ENCODE measurements at regions not wholly inside any gene's neighbourhood (a gene's known extent, or its start where the extent isn't known, plus 50 kb on each side); places are given as distances from the start of the nearest gene placed in this dataset.
A peak's percentile ranks its signal among the peaks of the same experiment; 100 is the strongest.

GRCh38 chr2:38509947-38510326 lies 92.8 kb downstream of the HNRNPLL start:
- H3K27ac ChIP-seq (ENCODE audit: low read length), result peak overlapping the region; percentile 60
- H3K36me3 ChIP-seq (ENCODE audit: control insufficient read depth in 1 of 2, insufficient read depth in 2 of 2, low read length in 2 of 2), result no peaks in the 10 kb centered on the region
- H3K4me1 ChIP-seq (ENCODE audit: control insufficient read depth in 1 of 2, insufficient read depth in 2 of 2, low read length in 2 of 2), result peaks cover 5 to 15% of the 10 kb centered on the region in 2 donors
- no peak overlapping the region for H3K4me3 ChIP-seq (ENCODE audit: low read depth in 1 of 2, low read length in 2 of 2)
- no peaks in the 10 kb centered on the region for H3K9me3 ChIP-seq (ENCODE audit: control insufficient read depth in 1 of 2, low read length in 2 of 2)
- no peaks in the 10 kb centered on the region for H3K27me3 ChIP-seq (ENCODE audit: low read depth, low read length)

GRCh38 chr2:38509314-38509946 lies 93.3 kb downstream of the HNRNPLL start:
- Histone ChIP-seq H3K4me3 (ENCODE audit: low read depth in 1 of 2, low read length in 2 of 2) (no peak overlapping the region), H3K27ac (ENCODE audit: low read length) (peak overlapping the region; percentile 60), H3K4me1 (ENCODE audit: control insufficient read depth in 1 of 2, insufficient read depth in 2 of 2, low read length in 2 of 2) (peaks cover 5 to 15% of the 10 kb centered on the region in 2 donors), H3K27me3 (ENCODE audit: low read depth, low read length) (no peaks in the 10 kb centered on the region), H3K9me3 (ENCODE audit: control insufficient read depth in 1 of 2, low read length in 2 of 2) (no peaks in the 10 kb centered on the region), H3K36me3 (ENCODE audit: control insufficient read depth in 1 of 2, insufficient read depth in 2 of 2, low read length in 2 of 2) (no peaks in the 10 kb centered on the region)

GRCh38 chr2:38508311-38509039 lies 94.3 kb downstream of the HNRNPLL start:
- Histone ChIP-seq H3K9me3 (ENCODE audit: control insufficient read depth in 1 of 2, low read length in 2 of 2) (no peaks in the 10 kb centered on the region), H3K36me3 (ENCODE audit: control insufficient read depth in 1 of 2, insufficient read depth in 2 of 2, low read length in 2 of 2) (no peaks in the 10 kb centered on the region), H3K4me1 (ENCODE audit: control insufficient read depth in 1 of 2, insufficient read depth in 2 of 2, low read length in 2 of 2) (peaks cover 5 to 15% of the 10 kb centered on the region in 2 donors), H3K4me3 (ENCODE audit: low read depth in 1 of 2, low read length in 2 of 2) (no peak overlapping the region), H3K27ac (ENCODE audit: low read length) (peak overlapping the region; percentile 60), H3K27me3 (ENCODE audit: low read depth, low read length) (no peaks in the 10 kb centered on the region)

- no peak overlapping the region for H3K4me3 ChIP-seq (ENCODE audit: low read depth in 1 of 2, low read length in 2 of 2)
- peaks cover 5 to 15% of the 10 kb centered on the region in 2 donors for H3K4me1 ChIP-seq (ENCODE audit: control insufficient read depth in 1 of 2, insufficient read depth in 2 of 2, low read length in 2 of 2)
- H3K36me3 ChIP-seq (ENCODE audit: control insufficient read depth in 1 of 2, insufficient read depth in 2 of 2, low read length in 2 of 2), result no peaks in the 10 kb centered on the region
- no peak overlapping the region for H3K27ac ChIP-seq (ENCODE audit: low read length)
- no peaks in the 10 kb centered on the region for H3K27me3 ChIP-seq (ENCODE audit: low read depth, low read length)
- no peaks in the 10 kb centered on the region for H3K9me3 ChIP-seq (ENCODE audit: control insufficient read depth in 1 of 2, low read length in 2 of 2)
Measured at GRCh38 chr2:38507712-38508111, 95.0 kb downstream of the HNRNPLL start.

- Histone ChIP-seq H3K9me3 (ENCODE audit: control insufficient read depth in 1 of 2, low read length in 2 of 2) (peaks cover 0 to 9% of the 10 kb centered on the region in 2 donors), H3K27me3 (ENCODE audit: low read depth, low read length) (no peaks in the 10 kb centered on the region), H3K4me1 (ENCODE audit: control insufficient read depth in 1 of 2, insufficient read depth in 2 of 2, low read length in 2 of 2) (peaks cover 5 to 15% of the 10 kb centered on the region in 2 donors), H3K4me3 (ENCODE audit: low read depth in 1 of 2, low read length in 2 of 2) (no peak overlapping the region), H3K27ac (ENCODE audit: low read length) (peak overlapping the region; percentile 69), H3K36me3 (ENCODE audit: control insufficient read depth in 1 of 2, insufficient read depth in 2 of 2, low read length in 2 of 2) (no peaks in the 10 kb centered on the region)
Measured at GRCh38 chr2:38505779-38506178, 96.9 kb downstream of the HNRNPLL start.

- Histone ChIP-seq H3K4me1 (ENCODE audit: control insufficient read depth in 1 of 2, insufficient read depth in 2 of 2, low read length in 2 of 2) (peaks cover 9 to 17% of the 10 kb centered on the region in 2 donors), H3K9me3 (ENCODE audit: control insufficient read depth in 1 of 2, low read length in 2 of 2) (peaks cover 0 to 9% of the 10 kb centered on the region in 2 donors), H3K36me3 (ENCODE audit: control insufficient read depth in 1 of 2, insufficient read depth in 2 of 2, low read length in 2 of 2) (no peaks in the 10 kb centered on the region), H3K4me3 (ENCODE audit: low read depth in 1 of 2, low read length in 2 of 2) (no peak overlapping the region), H3K27ac (ENCODE audit: low read length) (no peak overlapping the region), H3K27me3 (ENCODE audit: low read depth, low read length) (no peaks in the 10 kb centered on the region)
Measured at GRCh38 chr2:38504169-38504568, 98.6 kb downstream of the HNRNPLL start.

- peaks cover 0 to 16% of the 10 kb centered on the region in 2 donors for H3K4me1 ChIP-seq (ENCODE audit: control insufficient read depth in 1 of 2, insufficient read depth in 2 of 2, low read length in 2 of 2)
- H3K9me3 ChIP-seq (ENCODE audit: control insufficient read depth in 1 of 2, low read length in 2 of 2), result peaks cover 0 to 9% of the 10 kb centered on the region in 2 donors
- no peaks in the 10 kb centered on the region for H3K36me3 ChIP-seq (ENCODE audit: control insufficient read depth in 1 of 2, insufficient read depth in 2 of 2, low read length in 2 of 2)
- H3K27me3 ChIP-seq (ENCODE audit: low read depth, low read length), result no peaks in the 10 kb centered on the region
- no peak overlapping the region for H3K27ac ChIP-seq (ENCODE audit: low read length)
- no peak overlapping the region for H3K4me3 ChIP-seq (ENCODE audit: low read depth in 1 of 2, low read length in 2 of 2)
Measured at GRCh38 chr2:38502107-38502506, 100.6 kb downstream of the HNRNPLL start.

GRCh38 chr2:38500283-38500634 lies 102.5 kb downstream of the HNRNPLL start:
- H3K36me3 ChIP-seq (ENCODE audit: control insufficient read depth in 1 of 2, insufficient read depth in 2 of 2, low read length in 2 of 2), result no peaks in the 10 kb centered on the region
- H3K4me1 ChIP-seq (ENCODE audit: control insufficient read depth in 1 of 2, insufficient read depth in 2 of 2, low read length in 2 of 2), result peaks cover 0 to 21% of the 10 kb centered on the region in 2 donors
- no peaks in the 10 kb centered on the region for H3K27me3 ChIP-seq (ENCODE audit: low read depth, low read length)
- peaks cover 0 to 9% of the 10 kb centered on the region in 2 donors for H3K9me3 ChIP-seq (ENCODE audit: control insufficient read depth in 1 of 2, low read length in 2 of 2)
- peak overlapping the region; percentile 32 for H3K27ac ChIP-seq (ENCODE audit: low read length)
- H3K4me3 ChIP-seq (ENCODE audit: low read depth in 1 of 2, low read length in 2 of 2), result no peak overlapping the region

- Histone ChIP-seq H3K27ac (ENCODE audit: low read length) (peak overlapping the region; percentile 32), H3K4me1 (ENCODE audit: control insufficient read depth in 1 of 2, insufficient read depth in 2 of 2, low read length in 2 of 2) (peaks cover 0 to 21% of the 10 kb centered on the region in 2 donors), H3K4me3 (ENCODE audit: low read depth in 1 of 2, low read length in 2 of 2) (no peak overlapping the region)
Measured at GRCh38 chr2:38499548-38500282, 103.0 kb downstream of the HNRNPLL start.

GRCh38 chr2:38498045-38498481 lies 104.7 kb downstream of the HNRNPLL start:
- Histone ChIP-seq H3K4me3 (ENCODE audit: low read depth in 1 of 2, low read length in 2 of 2) (no peak overlapping the region), H3K4me1 (ENCODE audit: control insufficient read depth in 1 of 2, insufficient read depth in 2 of 2, low read length in 2 of 2) (peaks cover 0 to 21% of the 10 kb centered on the region in 2 donors), H3K9me3 (ENCODE audit: control insufficient read depth in 1 of 2, low read length in 2 of 2) (peaks cover 0 to 9% of the 10 kb centered on the region in 2 donors), H3K27ac (ENCODE audit: low read length) (no peak overlapping the region), H3K27me3 (ENCODE audit: low read depth, low read length) (no peaks in the 10 kb centered on the region), H3K36me3 (ENCODE audit: control insufficient read depth in 1 of 2, insufficient read depth in 2 of 2, low read length in 2 of 2) (no peaks in the 10 kb centered on the region)

More at GRCh38 chr2:38499548-38500282, 103.0 kb downstream of the HNRNPLL start:
- Histone ChIP-seq H3K9me3 (ENCODE audit: control insufficient read depth in 1 of 2, low read length in 2 of 2) (peaks cover 0 to 9% of the 10 kb centered on the region in 2 donors), H3K27me3 (ENCODE audit: low read depth, low read length) (no peaks in the 10 kb centered on the region), H3K36me3 (ENCODE audit: control insufficient read depth in 1 of 2, insufficient read depth in 2 of 2, low read length in 2 of 2) (no peaks in the 10 kb centered on the region)

GRCh38 chr2:38497670-38498037 lies 105.1 kb downstream of the HNRNPLL start:
- no peaks in the 10 kb centered on the region for H3K27me3 ChIP-seq (ENCODE audit: low read depth, low read length)
- no peak overlapping the region for H3K27ac ChIP-seq (ENCODE audit: low read length)
- no peaks in the 10 kb centered on the region for H3K36me3 ChIP-seq (ENCODE audit: control insufficient read depth in 1 of 2, insufficient read depth in 2 of 2, low read length in 2 of 2)
- no peak overlapping the region for H3K4me3 ChIP-seq (ENCODE audit: low read depth in 1 of 2, low read length in 2 of 2)
- H3K9me3 ChIP-seq (ENCODE audit: control insufficient read depth in 1 of 2, low read length in 2 of 2), result peaks cover 0 to 9% of the 10 kb centered on the region in 2 donors
- H3K4me1 ChIP-seq (ENCODE audit: control insufficient read depth in 1 of 2, insufficient read depth in 2 of 2, low read length in 2 of 2), result peaks cover 0 to 21% of the 10 kb centered on the region in 2 donors
